ENCODE measurements at regions not wholly inside any gene's neighbourhood (a gene's known extent, or its start where the extent isn't known, plus 50 kb on each side); places are given as distances from the start of the nearest gene placed in this dataset.

DNA sequence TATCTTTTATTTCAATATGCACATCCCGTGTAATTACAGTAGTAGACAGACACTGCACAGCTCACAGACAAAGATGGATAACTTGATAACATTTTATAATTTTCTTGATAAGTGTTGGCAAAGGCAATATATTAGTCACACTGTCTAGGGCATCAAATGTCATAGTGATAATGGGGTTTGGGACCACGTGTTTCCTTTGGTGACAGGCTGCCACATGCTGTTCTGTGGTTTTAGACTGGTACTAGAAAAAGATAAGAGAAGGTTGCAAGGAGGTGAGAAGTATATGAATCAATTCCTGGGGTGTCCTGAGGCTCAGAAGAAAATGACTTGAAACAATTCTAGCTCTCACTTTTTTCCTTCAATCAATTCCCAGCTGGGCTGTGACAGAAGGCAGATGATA lies 258.8 kb upstream of the CHD1 start:
- H3K4me1 Mint-ChIP-seq (ENCODE audit: insufficient read depth, unreplicated experiment), result no peaks in the 10 kb centered on the region
- no peaks in the 10 kb centered on the region for H3K36me3 Mint-ChIP-seq (ENCODE audit: insufficient read depth, unreplicated experiment)
- no peak overlapping the region for H3K27ac Mint-ChIP-seq (ENCODE audit: low read depth, unreplicated experiment)
- peaks cover 77% of the 10 kb centered on the region for H3K27me3 Mint-ChIP-seq (ENCODE audit: insufficient read depth, unreplicated experiment)
- no TSS peak for BruUV-seq (replicated peaks)
- TF ChIP-seq, protein P1, sequence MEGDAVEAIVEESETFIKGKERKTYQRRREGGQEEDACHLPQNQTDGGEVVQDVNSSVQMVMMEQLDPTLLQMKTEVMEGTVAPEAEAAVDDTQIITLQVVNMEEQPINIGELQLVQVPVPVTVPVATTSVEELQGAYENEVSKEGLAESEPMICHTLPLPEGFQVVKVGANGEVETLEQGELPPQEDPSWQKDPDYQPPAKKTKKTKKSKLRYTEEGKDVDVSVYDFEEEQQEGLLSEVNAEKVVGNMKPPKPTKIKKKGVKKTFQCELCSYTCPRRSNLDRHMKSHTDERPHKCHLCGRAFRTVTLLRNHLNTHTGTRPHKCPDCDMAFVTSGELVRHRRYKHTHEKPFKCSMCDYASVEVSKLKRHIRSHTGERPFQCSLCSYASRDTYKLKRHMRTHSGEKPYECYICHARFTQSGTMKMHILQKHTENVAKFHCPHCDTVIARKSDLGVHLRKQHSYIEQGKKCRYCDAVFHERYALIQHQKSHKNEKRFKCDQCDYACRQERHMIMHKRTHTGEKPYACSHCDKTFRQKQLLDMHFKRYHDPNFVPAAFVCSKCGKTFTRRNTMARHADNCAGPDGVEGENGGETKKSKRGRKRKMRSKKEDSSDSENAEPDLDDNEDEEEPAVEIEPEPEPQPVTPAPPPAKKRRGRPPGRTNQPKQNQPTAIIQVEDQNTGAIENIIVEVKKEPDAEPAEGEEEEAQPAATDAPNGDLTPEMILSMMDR (IDR thresholded peaks at IDR 0.05; ENCODE audit: unreplicated experiment), result no peak
- no peaks in the 10 kb centered on the region for H3K9me3 Mint-ChIP-seq (ENCODE audit: unreplicated experiment)
- no peak for DNase-seq (ENCODE audit: unreplicated experiment)
- ChIA-PET POLR2A (no interaction called here), CTCF (interaction anchor here (0.7 kb wide), 1 partner anchor 142 kb away, joined by 3 read pairs; no protein-coding TSS in a partner anchor)
- intact Hi-C loops (cut with micrococcal nuclease), result no loop called here
- H3K4me3 Mint-ChIP-seq (ENCODE audit: unreplicated experiment), result no peak overlapping the region

DNA sequence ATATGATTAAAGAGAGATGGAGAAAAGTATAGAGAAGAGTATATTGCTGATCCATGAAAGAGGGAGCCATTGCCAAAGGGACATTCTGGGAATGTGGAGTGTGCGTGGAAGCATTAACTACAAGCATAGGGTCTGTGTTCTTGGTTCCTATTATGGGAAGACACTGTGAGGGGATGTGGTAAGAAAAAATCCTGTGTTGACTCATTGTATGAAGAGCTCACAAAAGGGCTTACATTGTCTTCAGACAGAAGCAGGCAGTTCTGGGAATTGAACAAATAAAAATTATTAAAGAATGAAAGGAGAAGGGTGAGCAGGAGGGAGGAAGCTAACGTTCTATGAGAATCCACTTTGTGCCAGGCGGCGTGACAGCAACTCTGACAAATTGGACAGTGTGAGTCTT lies 250.4 kb upstream of the CHD1 start:
- BruUV-seq (replicated peaks), result no TSS peak
- CTCF ChIA-PET, result no interaction called here

DNA sequence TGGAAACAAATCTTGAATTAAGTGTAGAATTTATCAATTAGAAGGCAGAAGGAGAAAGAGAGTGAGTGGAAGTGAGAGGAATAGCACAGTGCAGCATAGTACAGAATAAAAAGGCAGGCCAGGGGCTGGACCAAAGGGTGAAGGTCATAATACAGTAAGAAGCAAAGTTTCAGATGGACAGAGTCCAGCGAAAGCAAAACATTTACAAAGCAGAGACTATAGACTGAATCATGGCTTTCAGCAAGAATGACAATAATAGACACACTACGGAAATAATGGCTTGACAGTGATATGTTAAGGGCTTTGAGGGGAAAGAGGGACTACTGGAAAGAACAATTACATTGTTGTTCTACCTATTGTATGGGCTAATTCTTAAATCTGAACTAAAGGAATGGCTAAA lies 249.0 kb upstream of the CHD1 start:
- H3K9me3 Mint-ChIP-seq (ENCODE audit: unreplicated experiment), result no peaks in the 10 kb centered on the region
- H3K36me3 Mint-ChIP-seq (ENCODE audit: insufficient read depth, unreplicated experiment), result no peaks in the 10 kb centered on the region
- H3K4me1 Mint-ChIP-seq (ENCODE audit: insufficient read depth, unreplicated experiment), result no peaks in the 10 kb centered on the region
- TF ChIP-seq, protein P1 (IDR thresholded peaks at IDR 0.05; ENCODE audit: unreplicated experiment), result no peak
- H3K4me3 Mint-ChIP-seq (ENCODE audit: unreplicated experiment), result no peak overlapping the region
- no peak for DNase-seq (ENCODE audit: unreplicated experiment)
- POLR2A ChIA-PET, result no interaction called here
- no TSS peak for BruUV-seq (replicated peaks)
- intact Hi-C loops (cut with micrococcal nuclease), result no loop called here
- CTCF ChIA-PET, result no interaction called here
- no peak overlapping the region for H3K27ac Mint-ChIP-seq (ENCODE audit: low read depth, unreplicated experiment)
- H3K27me3 Mint-ChIP-seq (ENCODE audit: insufficient read depth, unreplicated experiment), result peaks cover 56% of the 10 kb centered on the region

More for the DNA sequence above, 250.4 kb upstream of the CHD1 start:
- Mint-ChIP-seq H3K9me3 (ENCODE audit: unreplicated experiment) (no peaks in the 10 kb centered on the region), H3K4me1 (ENCODE audit: insufficient read depth, unreplicated experiment) (no peaks in the 10 kb centered on the region), H3K36me3 (ENCODE audit: insufficient read depth, unreplicated experiment) (no peaks in the 10 kb centered on the region), H3K27ac (ENCODE audit: low read depth, unreplicated experiment) (no peak overlapping the region), H3K4me3 (ENCODE audit: unreplicated experiment) (no peak overlapping the region), H3K27me3 (ENCODE audit: insufficient read depth, unreplicated experiment) (peaks cover 62% of the 10 kb centered on the region)
- intact Hi-C loops (cut with micrococcal nuclease), result no loop called here
- TF ChIP-seq, protein P1 (IDR thresholded peaks at IDR 0.05; ENCODE audit: unreplicated experiment), result no peak
- POLR2A ChIA-PET, result no interaction called here
- no peak for DNase-seq (ENCODE audit: unreplicated experiment)

DNA sequence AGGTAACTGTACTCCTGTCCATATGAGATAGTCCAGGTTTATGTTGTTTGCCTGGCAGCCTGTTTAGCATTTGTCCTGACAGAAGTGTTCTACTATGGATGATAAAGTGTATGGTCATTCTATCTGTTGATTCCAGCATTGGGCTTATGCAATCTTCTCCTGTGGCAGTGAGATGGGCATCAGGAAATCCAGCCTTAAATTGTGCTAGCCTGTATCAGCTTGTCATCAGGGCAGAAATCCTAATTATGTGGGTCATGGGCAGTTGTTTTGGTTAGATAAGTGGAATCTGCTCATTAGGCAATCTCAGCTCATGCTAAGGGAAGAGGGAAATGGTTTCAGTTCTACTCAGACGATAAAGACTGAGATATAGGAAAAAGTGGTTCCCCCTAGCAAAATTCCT lies 247.4 kb upstream of the CHD1 start:
- Mint-ChIP-seq H3K4me1 (ENCODE audit: insufficient read depth, unreplicated experiment) (no peaks in the 10 kb centered on the region), H3K27ac (ENCODE audit: low read depth, unreplicated experiment) (no peak overlapping the region), H3K36me3 (ENCODE audit: insufficient read depth, unreplicated experiment) (no peaks in the 10 kb centered on the region), H3K4me3 (ENCODE audit: unreplicated experiment) (no peak overlapping the region), H3K9me3 (ENCODE audit: unreplicated experiment) (no peaks in the 10 kb centered on the region), H3K27me3 (ENCODE audit: insufficient read depth, unreplicated experiment) (peaks cover 54% of the 10 kb centered on the region)
- no TSS peak for BruUV-seq (replicated peaks)
- ChIA-PET POLR2A (no interaction called here), CTCF (no interaction called here)
- TF ChIP-seq, protein P1 (IDR thresholded peaks at IDR 0.05; ENCODE audit: unreplicated experiment), result no peak
- intact Hi-C loops (cut with micrococcal nuclease), result no loop called here
- no peak for DNase-seq (ENCODE audit: unreplicated experiment)
